GM12875 (cell line): ENCODE measurements at regions not wholly inside any gene's neighbourhood (a gene's known extent, or its start where the extent isn't known, plus 50 kb on each side); places are given as distances from the start of the nearest gene placed in this dataset.

ENCODE experiments used
- H3K4me3 ChIP-seq: one replicate; pipeline ENCODE4 v1.5.1; 2011; ENCODE audit warnings: low read depth, low read length, control low read depth
- TF ChIP-seq, protein P1 (sequence below): IDR thresholded peaks from 2 replicates; pipeline ENCODE4 v1.5.1; 2011; ENCODE audit warnings: low read depth, mild to moderate bottlenecking, control low read depth, inconsistent platforms, low read length, moderate library complexity, borderline replicate concordance; ENCODE audit not compliant: insufficient read depth

DNA sequence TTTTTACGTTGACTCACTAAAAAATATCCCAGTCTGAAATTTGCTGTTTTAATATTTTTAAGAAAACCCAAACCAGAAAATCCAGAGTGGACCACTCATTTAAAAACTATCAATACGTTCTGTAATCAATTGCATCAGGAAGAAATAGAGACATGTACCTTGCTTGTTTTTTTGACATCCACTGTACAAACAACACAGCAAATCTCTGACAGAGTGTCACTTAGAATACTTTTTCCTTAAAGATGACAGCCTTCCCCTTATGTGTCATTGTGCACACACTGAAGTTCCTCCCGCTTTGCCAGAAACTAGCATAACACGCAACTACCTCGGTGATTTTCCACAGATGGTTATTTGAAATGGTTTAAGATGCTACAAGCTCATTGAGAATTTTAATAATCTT is 321.7 kb upstream of the PFKP start:
- TF ChIP-seq, protein P1, sequence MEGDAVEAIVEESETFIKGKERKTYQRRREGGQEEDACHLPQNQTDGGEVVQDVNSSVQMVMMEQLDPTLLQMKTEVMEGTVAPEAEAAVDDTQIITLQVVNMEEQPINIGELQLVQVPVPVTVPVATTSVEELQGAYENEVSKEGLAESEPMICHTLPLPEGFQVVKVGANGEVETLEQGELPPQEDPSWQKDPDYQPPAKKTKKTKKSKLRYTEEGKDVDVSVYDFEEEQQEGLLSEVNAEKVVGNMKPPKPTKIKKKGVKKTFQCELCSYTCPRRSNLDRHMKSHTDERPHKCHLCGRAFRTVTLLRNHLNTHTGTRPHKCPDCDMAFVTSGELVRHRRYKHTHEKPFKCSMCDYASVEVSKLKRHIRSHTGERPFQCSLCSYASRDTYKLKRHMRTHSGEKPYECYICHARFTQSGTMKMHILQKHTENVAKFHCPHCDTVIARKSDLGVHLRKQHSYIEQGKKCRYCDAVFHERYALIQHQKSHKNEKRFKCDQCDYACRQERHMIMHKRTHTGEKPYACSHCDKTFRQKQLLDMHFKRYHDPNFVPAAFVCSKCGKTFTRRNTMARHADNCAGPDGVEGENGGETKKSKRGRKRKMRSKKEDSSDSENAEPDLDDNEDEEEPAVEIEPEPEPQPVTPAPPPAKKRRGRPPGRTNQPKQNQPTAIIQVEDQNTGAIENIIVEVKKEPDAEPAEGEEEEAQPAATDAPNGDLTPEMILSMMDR = no peak
- H3K4me3 ChIP-seq = no peak overlapping the region

DNA sequence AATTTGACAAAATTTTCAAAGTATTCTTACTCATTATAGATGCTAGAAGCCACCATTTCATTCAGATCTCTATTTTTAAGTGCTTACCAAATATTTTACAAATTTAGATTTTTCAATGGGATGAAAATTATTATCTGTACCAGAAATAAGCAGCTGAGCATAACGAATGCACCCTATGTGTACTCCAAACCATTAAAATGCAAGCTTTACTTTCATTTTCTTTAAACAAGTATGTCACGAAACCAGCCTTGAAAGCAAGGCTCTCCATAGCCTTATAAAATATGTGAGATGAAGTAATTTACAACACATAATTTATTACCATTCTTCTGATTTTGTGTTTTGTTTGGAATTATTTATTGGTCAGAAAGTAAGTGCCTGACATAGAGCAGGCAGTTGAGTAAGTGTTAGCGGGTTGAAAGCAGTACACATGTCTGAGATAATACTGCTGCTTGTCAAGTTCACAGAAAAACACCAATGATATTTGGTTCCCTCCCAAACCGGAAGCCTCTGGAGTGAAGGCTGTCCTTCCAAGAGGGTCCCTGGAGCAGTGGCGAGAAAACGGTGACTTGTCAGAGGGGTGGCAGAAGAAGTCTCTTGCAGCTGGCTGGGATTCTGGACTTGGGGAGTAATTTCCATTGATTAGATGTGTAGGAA is 322.7 kb upstream of the PFKP start:
- no peak overlapping the region for H3K4me3 ChIP-seq
- TF ChIP-seq, protein P1 = no peak

DNA sequence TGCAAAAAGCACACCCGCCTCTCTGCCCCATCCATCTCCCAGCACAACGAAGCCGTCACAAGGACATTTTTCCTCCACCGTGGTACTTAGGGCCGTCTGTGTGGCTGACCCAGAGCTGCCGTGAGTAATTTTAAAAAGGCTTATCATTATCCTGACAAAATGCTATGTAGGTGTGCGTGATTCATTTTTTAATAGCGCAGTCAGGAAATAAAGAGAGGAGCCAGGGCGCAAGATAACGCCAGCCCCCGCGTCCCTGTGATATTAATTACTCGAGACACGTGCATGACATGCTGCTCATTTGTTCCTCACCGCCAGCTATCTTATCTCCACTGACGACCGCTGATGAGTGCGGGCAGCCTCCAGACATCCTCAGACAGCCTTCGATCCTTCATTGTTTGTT is 332.7 kb upstream of the PFKP start:
- TF ChIP-seq, protein P1 = no peak
- no peak overlapping the region for H3K4me3 ChIP-seq

DNA sequence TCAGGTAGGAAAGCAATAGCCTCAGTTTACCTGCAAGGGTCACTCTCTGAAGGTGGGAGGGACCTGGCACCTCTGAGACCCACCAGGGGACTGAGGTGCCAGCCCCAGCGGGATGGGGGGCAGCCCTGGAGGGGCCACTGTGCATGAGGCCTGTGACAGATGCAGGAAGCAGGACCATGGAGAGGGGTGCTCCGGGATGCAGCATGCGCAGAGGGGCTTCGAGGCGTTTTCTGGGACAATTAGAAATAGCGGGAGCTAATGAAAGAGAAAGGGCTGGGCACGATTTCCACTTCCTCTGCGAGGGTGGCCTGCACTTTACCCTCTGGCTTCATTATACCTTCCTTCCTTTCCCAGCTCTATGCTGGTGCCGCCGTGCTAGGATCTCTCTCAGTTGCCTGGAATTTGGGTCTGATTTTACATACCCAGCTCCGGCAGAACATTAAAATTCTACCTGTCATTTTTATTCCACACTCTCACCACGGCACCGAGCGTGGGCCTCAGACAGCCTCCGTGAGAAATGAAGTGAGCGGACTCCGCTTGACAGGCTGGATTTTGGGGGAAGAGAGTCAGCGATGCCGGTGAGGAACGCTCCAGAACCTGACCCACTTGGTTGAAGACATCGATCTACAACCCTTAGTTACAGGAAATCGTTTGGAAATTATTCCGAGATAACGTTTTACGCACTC is 333.9 kb upstream of the PFKP start:
- TF ChIP-seq, protein P1 = no peak
- no peak overlapping the region for H3K4me3 ChIP-seq

GRCh38 chr10:2731940-2732339 is 335.4 kb upstream of the PFKP start:
- TF ChIP-seq, protein P1 = no peak
- H3K4me3 ChIP-seq = no peak overlapping the region

GRCh38 chr10:2729197-2729596 is 338.2 kb upstream of the PFKP start:
- no peak overlapping the region for H3K4me3 ChIP-seq
- TF ChIP-seq, protein P1 = no peak

DNA sequence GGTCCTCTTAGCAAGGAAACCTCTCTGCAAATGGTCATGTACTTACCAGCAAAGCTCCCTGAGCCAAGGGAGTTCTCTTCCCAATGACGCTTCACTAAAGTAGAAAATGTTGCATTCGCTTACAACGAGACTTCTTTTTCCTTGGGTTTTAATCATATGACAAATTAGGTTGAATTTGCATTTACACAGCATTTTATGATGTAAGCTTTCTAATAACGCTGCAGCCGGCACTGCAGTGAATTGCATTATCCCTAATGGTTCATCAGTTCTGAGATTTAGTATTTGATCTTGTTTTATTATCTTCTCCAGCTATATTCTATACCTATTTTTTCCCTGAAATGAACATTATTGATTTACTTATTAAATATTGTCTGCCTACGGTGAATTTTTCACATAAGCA is 339.3 kb upstream of the PFKP start:
- TF ChIP-seq, protein P1 = no peak
- H3K4me3 ChIP-seq = no peak overlapping the region
